DMS 273 treated with DMSO at 0.1 percent for 48 hours (cell line): ENCODE measurements at regions not wholly inside any gene's neighbourhood (a gene's known extent, or its start where the extent isn't known, plus 50 kb on each side); places are given as distances from the start of the nearest gene placed in this dataset.
"Not testable (repeated sequence)": the region's sequence is repeated elsewhere in the genome, so short reads cannot be mapped to it uniquely, and the experiment has no call there.

Experiments used
- DNase-seq: peaks from one replicate; lab custom pipeline; 2025; lab: John Stamatoyannopoulos, UW

DNA sequence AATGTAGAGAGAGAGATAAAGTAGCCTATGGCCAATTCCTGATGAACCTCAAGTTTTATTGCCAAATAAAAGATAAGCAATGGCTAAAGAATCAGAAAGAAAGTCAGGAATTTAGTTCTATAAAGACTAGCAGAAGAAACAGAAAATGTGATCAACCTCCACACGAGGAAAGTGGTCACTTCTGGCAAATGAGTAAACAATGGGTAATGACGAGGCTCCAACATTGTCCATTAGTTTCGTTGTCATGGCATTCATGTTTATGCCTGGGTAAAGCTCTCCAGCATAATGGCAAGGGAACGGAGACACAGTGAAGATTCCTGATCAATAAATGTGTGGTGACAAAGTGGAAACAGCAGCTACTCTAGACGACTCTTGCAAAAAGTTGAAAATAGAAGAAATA is 341.8 kb upstream of the CTNND2 start:
- DNase-seq, result no peak

GRCh38 chr5:12245429-12245828 is 341.2 kb upstream of the CTNND2 start:
- DNase-seq, result no peak

DNA sequence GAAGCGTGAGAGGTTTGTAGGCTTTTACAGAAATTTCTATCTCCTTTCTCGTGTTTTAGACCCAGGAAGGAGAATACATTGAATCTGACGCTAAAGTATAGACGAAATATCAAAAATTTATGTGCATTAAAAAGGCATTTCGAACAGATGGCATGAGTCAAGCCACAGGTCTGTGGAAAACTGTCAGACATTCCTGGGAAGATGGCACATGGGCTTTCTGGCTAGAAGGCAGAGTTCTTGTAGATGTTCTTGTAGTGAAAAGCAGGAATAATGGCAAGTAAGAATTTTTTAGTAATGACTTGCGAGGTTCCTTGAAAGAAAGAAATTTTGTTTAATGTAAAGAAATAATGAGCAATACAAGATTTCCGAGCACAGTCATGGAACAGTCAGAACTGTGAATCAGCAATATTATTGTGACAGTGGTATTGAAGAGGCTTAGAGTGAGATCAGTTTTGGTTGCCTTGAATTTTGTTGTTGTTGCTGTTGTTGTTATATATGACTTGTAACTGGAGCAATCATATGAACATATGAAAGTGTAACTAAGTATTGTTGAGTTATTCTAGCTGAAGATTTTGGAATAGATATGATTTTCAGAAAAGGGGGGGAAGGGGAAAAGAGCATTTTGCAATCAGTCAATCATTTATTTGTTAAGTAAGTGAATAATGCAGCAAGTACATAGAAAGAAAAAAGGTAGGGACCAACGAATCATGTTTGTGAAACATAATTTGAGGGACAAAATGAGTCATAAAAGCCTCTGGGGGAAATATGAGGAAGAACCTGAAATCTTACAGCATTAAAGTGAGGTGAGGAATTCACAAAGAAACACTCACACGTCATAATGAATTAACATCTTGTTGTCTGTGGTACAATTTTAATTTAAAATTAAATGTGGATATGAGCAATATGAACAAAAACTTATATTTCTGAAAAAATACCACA is 339.0 kb upstream of the CTNND2 start:
- DNase-seq, result no peak

- DNase-seq, result no peak
These were observed 333.8 kb upstream of the CTNND2 start for GRCh38 chr5:12237837-12238575.

- no peak for DNase-seq
These were observed 326.4 kb upstream of the CTNND2 start for GRCh38 chr5:12230659-12231058.

DNA sequence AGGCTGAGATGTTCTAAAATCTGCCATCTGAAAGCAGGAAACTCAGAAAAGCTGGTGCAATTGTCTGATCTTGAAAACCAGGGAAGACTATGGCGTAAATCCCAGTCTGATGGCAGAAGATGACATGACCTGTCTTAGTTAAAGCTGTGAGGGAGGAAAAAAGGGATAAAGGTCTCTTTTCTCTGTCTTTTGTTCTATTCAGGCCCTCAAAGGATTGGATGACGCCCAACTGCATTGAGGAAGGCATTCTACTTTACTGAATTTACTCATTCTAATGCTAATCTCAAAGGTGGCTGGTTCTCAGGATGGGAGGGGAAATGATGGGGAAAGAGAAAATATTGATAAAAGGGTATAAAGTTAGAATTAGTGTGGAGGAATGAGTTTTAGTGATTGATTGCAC is 312.8 kb upstream of the CTNND2 start:
- no peak for DNase-seq

GRCh38 chr5:12214267-12215015 is 310.2 kb upstream of the CTNND2 start:
- DNase-seq, result no peak

DNA sequence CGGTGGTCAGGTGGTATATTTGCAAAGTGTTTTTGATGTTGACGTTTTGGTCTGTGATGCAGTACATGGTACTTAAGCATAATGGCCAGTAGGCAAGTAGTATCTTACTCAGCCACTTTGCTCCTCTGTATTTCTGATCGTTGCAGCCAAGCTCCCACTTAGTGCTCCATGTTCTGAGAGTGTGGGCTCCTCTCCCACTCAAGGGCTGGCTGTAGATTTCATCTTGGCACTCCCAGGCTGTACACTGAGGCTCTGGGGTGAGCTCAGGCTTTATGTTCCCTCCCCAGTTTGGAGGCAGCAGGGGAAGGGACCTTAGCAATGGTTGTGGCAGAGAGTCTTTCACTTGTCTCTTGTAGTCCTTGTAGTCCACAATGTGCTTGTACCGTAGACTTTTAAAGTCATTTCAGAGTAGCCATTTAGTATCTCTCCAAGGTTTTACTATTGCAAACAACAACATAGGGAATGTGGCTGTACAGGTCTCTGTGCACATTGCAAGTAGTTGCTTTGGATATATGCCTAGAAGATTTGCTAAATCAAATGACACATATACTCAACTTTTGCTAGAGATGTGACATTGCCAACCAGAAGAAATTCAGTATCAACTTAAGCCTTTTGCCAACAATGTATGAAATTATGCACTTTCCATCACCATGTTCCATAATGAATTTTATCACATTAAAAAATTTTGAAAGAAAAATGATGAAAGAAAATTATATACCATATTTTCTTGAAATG is 304.3 kb upstream of the CTNND2 start:
- DNase-seq, result no peak

- no peak for DNase-seq
These were observed 300.5 kb upstream of the CTNND2 start for GRCh38 chr5:12204761-12205160.

GRCh38 chr5:12193536-12193935 is 289.3 kb upstream of the CTNND2 start:
- DNase-seq, result no peak

- DNase-seq, result no peak
These were observed 278.8 kb upstream of the CTNND2 start for GRCh38 chr5:12183003-12183402.

- no peak for DNase-seq
These were observed 273.6 kb upstream of the CTNND2 start for GRCh38 chr5:12177851-12178250.

GRCh38 chr5:12177225-12177624 is 273.0 kb upstream of the CTNND2 start:
- DNase-seq, result no peak

GRCh38 chr5:12175914-12176585 is 271.8 kb upstream of the CTNND2 start:
- DNase-seq, result no peak

- DNase-seq, result no peak
These were observed 270.5 kb upstream of the CTNND2 start for GRCh38 chr5:12174734-12175133.

DNA sequence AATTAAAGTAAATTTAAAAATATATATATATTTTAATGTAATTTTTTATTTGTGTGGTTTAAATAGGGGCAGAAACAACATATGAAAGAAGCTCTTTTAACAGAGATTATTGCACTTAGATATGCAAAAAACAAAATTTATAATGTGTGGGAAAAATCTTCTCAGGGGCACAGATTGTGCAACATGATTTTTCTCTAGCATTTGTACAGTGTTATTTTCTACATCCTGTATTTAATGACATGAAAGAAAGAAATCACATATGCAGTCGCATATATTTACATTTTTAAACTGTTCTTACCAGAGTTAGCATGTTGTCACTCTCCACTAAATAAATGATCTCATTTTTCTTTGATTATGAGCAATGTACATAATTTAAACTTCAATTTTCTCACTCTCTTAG is 265.3 kb upstream of the CTNND2 start:
- DNase-seq, result no peak

DNA sequence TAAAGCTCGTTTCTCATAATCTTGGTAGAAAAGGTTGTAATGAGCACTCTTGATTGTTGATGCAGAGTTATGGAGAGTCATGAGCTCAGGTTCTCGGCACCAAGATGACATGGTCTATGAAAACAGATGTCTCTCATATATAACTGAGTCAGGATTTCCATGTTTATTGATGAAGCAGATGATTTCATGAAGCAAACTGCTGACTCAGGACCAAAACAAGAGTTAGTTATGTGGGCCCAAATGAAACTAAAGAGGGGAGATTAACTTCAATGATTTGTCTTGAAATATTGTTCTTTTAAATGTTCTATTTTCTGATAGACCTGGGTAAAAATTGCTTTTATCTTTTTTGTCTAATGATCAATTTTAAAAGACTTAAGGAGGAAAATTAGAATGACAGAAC is 258.6 kb upstream of the CTNND2 start:
- no peak for DNase-seq

DNA sequence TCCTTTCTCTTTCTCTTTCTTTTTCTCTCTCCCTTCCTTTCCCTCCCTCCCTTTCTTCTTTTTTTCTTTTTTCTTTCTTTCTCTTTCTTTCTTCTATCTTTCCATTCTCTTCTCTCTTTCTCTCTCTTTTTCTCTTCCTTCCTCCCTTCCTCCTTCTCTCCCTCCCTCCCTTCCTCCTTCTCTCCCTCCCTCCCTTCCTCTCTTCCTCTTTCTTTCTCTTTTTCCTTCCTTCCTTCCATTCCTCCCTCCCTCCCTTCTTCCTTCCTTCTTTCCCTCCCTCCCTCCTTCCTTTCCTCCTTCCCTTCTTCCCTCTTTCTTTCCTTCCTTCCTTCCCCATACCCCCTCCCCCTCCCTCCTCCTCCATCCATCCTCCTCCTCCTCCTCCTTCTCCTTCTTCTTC is 243.3 kb upstream of the CTNND2 start:
- no peak for DNase-seq

- DNase-seq, result no peak
These were observed 237.2 kb upstream of the CTNND2 start for GRCh38 chr5:12141496-12141895.

- no peak for DNase-seq
These were observed 229.3 kb upstream of the CTNND2 start for GRCh38 chr5:12133520-12133919.

- not testable (repeated sequence) for DNase-seq
These were observed 226.8 kb upstream of the CTNND2 start for GRCh38 chr5:12131020-12131419.
